Thoracic aorta (tissue), 2 donors: ENCODE measurements at regions not wholly inside any gene's neighbourhood (a gene's known extent, or its start where the extent isn't known, plus 50 kb on each side); places are given as distances from the start of the nearest gene placed in this dataset.

Source experiments
- ATAC-seq: fragments of 150-250 bp; one replicate; pipeline ENCODE4 v1.8.0; 2017; ENCODE audit warnings: low read depth; ENCODE audit not compliant: insufficient number of reproducible peaks, low FRiP score
- DNase-seq: peaks from one replicate; pipeline ENCODE4 v3.0.0-alpha.2; 2020; ENCODE audit warnings: low spot score
- H3K27ac ChIP-seq, 2 donors: fragments of 200-600 bp; sonication (generic); 1 replicate in 1 of 2; 2 replicates in 1 of 2; pipeline ENCODE4 v1.5.1; 2016; ENCODE audit warnings: mild to moderate bottlenecking in 2 of 2, moderate library complexity in 2 of 2
- H3K27me3 ChIP-seq: fragments of 200-600 bp; sonication (generic); replicated peaks from 2 replicates; pipeline ENCODE4 v1.6.0; 2016; ENCODE audit warnings: mild to moderate bottlenecking; ENCODE audit not compliant: insufficient read depth
- H3K36me3 ChIP-seq: fragments of 200-600 bp; sonication (generic); one replicate; pipeline ENCODE4 v1.5.1; 2016
- H3K4me1 ChIP-seq, 2 donors: fragments of 200-600 bp; sonication (generic); 1 replicate in 1 of 2; 2 replicates in 1 of 2; pipeline versions ENCODE4 v1.5.1 to v1.6.0; 2016; ENCODE audit warnings: low read depth in 2 of 2, mild to moderate bottlenecking in 1 of 2; ENCODE audit not compliant: control insufficient read depth in 1 of 2
- H3K4me3 ChIP-seq: fragments of 200-600 bp; sonication (generic); 2 replicates; pipeline ENCODE4 v1.5.1; 2016; ENCODE audit warnings: mild to moderate bottlenecking
- H3K9me3 ChIP-seq: fragments of 200-600 bp; sonication (generic); 2 replicates; pipeline ENCODE4 v1.5.1; 2016
- TF ChIP-seq, protein P1 (sequence below): fragments of 200-600 bp; sonication (generic); IDR thresholded peaks from one replicate; pipeline ENCODE4 v1.5.1; 2019; ENCODE audit warnings: antibody characterized with exemption

DNA sequence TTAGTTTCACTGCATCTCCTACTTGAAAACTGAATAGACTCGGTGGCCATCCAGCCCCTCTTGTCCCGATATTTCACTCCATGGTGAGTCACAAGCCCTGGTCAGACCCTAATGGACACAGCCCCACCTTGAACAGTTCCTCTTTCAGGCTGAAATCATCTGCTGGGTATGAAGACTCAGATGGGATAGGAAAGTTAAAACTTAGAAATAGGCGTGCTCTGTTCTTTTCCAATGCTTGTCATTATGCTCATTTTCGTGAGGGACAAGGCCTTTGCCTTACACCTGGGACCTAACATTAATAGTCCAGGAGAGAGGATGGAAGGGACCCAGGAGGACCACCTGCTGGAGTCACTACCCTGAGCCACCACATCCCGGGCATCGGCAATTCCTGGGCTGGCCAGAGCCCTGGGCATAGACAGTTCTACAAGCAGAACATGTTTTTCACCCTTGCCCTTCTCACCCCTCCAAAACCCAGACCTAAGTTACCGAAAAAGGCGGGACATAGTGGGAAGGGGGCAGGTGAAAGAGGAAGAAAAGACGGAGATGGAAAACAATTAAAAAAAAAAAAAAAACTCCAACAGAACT is 278.3 kb downstream of the SOX9 start:
- H3K9me3 ChIP-seq: no peaks in the 10 kb centered on the region
- H3K4me1 ChIP-seq: no peaks in the 10 kb centered on the region
- TF ChIP-seq, protein P1, sequence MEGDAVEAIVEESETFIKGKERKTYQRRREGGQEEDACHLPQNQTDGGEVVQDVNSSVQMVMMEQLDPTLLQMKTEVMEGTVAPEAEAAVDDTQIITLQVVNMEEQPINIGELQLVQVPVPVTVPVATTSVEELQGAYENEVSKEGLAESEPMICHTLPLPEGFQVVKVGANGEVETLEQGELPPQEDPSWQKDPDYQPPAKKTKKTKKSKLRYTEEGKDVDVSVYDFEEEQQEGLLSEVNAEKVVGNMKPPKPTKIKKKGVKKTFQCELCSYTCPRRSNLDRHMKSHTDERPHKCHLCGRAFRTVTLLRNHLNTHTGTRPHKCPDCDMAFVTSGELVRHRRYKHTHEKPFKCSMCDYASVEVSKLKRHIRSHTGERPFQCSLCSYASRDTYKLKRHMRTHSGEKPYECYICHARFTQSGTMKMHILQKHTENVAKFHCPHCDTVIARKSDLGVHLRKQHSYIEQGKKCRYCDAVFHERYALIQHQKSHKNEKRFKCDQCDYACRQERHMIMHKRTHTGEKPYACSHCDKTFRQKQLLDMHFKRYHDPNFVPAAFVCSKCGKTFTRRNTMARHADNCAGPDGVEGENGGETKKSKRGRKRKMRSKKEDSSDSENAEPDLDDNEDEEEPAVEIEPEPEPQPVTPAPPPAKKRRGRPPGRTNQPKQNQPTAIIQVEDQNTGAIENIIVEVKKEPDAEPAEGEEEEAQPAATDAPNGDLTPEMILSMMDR: no peak
- DNase-seq: no peak
- H3K27me3 ChIP-seq: no peaks in the 10 kb centered on the region
- no peak for ATAC-seq
- H3K4me3 ChIP-seq: no peak overlapping the region
- no peaks in the 10 kb centered on the region for H3K36me3 ChIP-seq
- no peak overlapping the region for H3K27ac ChIP-seq

DNA sequence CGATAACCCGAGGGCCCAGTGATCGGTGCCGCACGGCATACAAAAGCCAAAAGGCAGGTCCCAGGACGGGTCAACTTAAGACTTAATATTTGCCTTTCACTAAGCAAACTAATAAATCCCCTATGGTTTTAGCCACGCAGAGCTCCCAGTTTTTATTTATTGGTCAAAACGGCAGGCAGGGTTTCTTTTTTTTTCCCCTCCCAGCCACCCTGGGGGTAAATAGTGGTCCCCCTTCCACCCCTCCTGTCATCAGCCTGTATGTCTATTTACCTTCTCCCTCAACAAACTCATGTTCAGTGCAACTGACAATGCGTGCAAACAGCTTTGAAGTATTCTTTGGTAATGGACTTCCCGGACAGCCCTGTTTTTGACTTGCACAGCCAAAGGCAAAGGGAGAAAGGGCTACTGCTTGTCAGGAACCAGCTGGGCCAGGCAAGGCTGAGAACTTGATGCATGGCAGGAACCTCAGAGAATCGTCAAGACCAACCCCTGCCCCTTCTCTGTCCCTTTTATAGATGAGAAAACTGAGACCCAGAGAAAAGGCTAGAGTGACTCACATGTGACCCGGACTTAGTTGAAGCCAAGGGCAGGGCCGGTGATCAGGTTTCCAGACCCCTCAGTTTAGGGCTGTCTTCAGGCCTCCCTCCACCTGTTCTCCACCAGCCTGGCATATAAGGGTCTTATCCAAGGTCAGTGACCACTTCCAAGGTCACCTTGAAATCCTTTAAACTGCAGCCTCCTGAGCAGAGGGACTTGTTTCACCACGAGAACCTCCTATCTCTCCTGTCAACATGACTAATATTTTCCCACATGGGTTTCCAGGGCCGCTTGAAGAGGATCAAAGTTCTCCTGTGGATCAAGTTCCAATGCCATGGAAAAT is 279.0 kb downstream of the SOX9 start:
- H3K4me1 ChIP-seq: no peaks in the 10 kb centered on the region
- no peak overlapping the region for H3K4me3 ChIP-seq
- ATAC-seq: no peak
- H3K27me3 ChIP-seq: no peaks in the 10 kb centered on the region
- DNase-seq: no peak
- H3K36me3 ChIP-seq: no peaks in the 10 kb centered on the region
- no peaks in the 10 kb centered on the region for H3K9me3 ChIP-seq
- no peak overlapping the region for H3K27ac ChIP-seq
- TF ChIP-seq, protein P1: no peak

DNA sequence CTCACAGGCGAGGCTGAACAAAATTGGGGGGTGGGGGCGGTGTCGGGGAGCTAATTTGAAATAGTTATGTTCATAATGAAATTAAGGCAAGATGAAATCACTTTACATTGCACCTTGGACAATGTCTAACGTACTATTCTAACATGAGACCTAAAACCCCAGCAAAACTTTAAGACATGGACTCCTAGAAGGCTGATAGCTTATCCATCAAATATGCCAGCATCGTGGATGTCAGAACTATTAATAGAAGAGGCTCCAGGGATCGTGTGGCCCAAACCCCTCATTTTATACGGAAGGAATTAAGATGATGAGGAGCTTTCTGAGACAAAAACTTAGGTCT is 279.6 kb downstream of the SOX9 start:
- Histone ChIP-seq H3K36me3 (no peaks in the 10 kb centered on the region), H3K27me3 (no peaks in the 10 kb centered on the region), H3K9me3 (no peaks in the 10 kb centered on the region), H3K27ac (no peak overlapping the region), H3K4me1 (no peaks in the 10 kb centered on the region), H3K4me3 (no peak overlapping the region)
- DNase-seq (no peak), ATAC-seq (no peak)
- TF ChIP-seq, protein P1: no peak

DNA sequence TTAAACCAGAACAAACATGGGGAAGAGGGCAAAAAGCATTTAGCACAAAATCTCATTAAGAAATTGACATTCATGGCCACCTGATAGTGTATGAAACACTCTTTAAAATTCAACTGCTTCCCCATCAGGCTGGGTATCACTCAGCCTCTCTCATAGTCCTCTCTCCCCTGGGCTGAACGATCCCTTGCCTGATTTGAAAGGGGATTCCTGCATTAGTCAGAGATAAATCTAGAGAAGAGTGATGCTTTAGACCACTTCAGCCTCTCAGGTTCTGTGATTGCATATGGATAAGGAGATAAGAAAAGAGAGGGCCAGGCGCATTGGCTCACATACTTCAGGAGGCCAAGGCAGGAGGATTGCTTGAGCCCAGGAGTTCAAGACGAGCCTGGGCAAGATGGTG is 280.0 kb downstream of the SOX9 start:
- DNase-seq: no peak
- Histone ChIP-seq H3K36me3 (no peaks in the 10 kb centered on the region), H3K27ac (no peak overlapping the region), H3K4me1 (no peaks in the 10 kb centered on the region), H3K4me3 (no peak overlapping the region), H3K9me3 (no peaks in the 10 kb centered on the region), H3K27me3 (no peaks in the 10 kb centered on the region)
- ATAC-seq: no peak
- TF ChIP-seq, protein P1: no peak

DNA sequence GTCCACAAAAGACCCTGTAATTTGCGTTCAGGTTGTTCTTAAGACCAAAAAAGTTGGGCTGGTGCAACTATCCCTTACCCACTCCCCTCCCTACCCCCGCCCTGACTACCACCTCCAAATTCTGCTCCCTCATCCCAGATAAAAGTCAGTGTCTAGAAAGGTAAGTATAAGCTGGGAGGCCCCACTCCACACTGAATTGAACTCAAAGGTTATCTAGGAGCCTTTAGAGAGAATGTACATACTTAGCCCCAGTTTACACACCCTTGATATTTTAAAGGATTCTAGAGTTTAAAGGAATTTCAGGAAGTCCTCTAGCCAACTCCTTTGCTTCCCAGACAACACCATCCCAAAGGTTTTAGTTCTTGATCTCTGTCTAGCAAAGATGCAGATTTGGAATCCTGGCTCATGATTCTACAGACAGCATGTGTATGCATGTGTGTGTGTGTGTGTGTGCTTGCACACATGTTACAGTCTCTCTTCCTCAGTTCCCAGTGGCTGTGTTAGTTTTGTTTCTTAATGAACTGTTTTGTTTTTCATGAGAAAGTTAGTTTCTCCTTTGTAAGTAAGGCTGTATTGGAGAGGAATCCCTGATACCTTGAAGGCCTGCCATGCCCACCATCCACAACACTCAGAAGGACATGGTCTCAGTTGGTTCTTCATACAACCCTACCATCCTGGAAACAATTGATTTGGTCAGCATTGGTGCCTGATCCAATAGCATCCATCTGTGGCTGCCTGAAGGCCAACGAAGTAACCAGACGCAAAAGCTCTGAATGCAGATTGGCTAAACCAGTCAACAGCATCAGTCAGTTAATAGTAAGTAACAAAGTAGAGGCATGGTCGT is 281.3 kb downstream of the SOX9 start:
- TF ChIP-seq, protein P1: no peak
- ATAC-seq: no peak
- Histone ChIP-seq H3K4me1 (peaks cover 0 to 4% of the 10 kb centered on the region in 2 donors), H3K36me3 (no peaks in the 10 kb centered on the region), H3K27me3 (no peaks in the 10 kb centered on the region), H3K27ac (no peak overlapping the region), H3K4me3 (no peak overlapping the region), H3K9me3 (no peaks in the 10 kb centered on the region)
- no peak for DNase-seq
